CD14-positive monocyte (primary cell): ENCODE measurements at regions not wholly inside any gene's neighbourhood (a gene's known extent, or its start where the extent isn't known, plus 50 kb on each side); places are given as distances from the start of the nearest gene placed in this dataset.

Experiments used
- DNase-seq, 3 donors: peaks; one replicate each; pipeline ENCODE4 v3.0.0-alpha.2; 2011 to 2022
- H2AFZ ChIP-seq: 2 replicates; pipeline ENCODE4 v1.6.0; 2012; ENCODE audit warnings: mild to moderate bottlenecking, low read depth, low read length, inconsistent platforms; ENCODE audit not compliant: insufficient read depth, poor library complexity, severe bottlenecking
- H3K27ac ChIP-seq, 2 donors: 1 replicate in 1 of 2; 2 replicates in 1 of 2; pipeline ENCODE4 v1.5.1; 2012 to 2013; ENCODE audit warnings: low read length in 2 of 2, control low read depth in 1 of 2, inconsistent platforms in 1 of 2, low read depth in 1 of 2, mild to moderate bottlenecking in 1 of 2
- H3K27me3 ChIP-seq, 2 donors: one replicate each; pipeline versions ENCODE4 v1.6.0 to v1.6.1; 2011 to 2013; ENCODE audit warnings: low read length in 2 of 2; ENCODE audit not compliant: control insufficient read depth in 2 of 2, insufficient read depth in 2 of 2
- H3K36me3 ChIP-seq, 2 donors: replicated peaks in 1 of 2; 1 replicate in 1 of 2; 2 replicates in 1 of 2; pipeline versions ENCODE4 v1.5.1 to v1.6.1; 2012 to 2013; ENCODE audit warnings: low read length in 2 of 2, control low read depth in 1 of 2, inconsistent platforms in 1 of 2, mild to moderate bottlenecking in 1 of 2; ENCODE audit not compliant: insufficient read depth in 2 of 2, control insufficient read depth in 1 of 2
- H3K4me1 ChIP-seq, 2 donors: 1 replicate in 1 of 2; 2 replicates in 1 of 2; pipeline versions ENCODE4 v1.5.1 to v1.6.1; 2012 to 2013; ENCODE audit warnings: low read length in 2 of 2, control low read depth in 1 of 2, inconsistent platforms in 1 of 2, mild to moderate bottlenecking in 1 of 2, moderate library complexity in 1 of 2; ENCODE audit not compliant: insufficient read depth in 2 of 2, control insufficient read depth in 1 of 2
- H3K4me2 ChIP-seq: replicated peaks from 2 replicates; pipeline ENCODE3; 2012; ENCODE audit warnings: low read length, moderate library complexity, mild to moderate bottlenecking; ENCODE audit not compliant: poor library complexity, severe bottlenecking; ENCODE audit errors: extremely low read depth
- H3K4me3 ChIP-seq, 3 experiments: fragments of 200-600 bp in 1 of 3; sonication (generic) in 1 of 3; replicated peaks in 1 of 3; 1 replicate in 2 of 3; 2 replicates in 1 of 3; pipeline ENCODE4 v1.5.1; 2011 to 2013; ENCODE audit warnings: low read length in 3 of 3, mild to moderate bottlenecking in 3 of 3, control low read depth in 2 of 3, low read depth in 2 of 3, inconsistent platforms in 1 of 3, moderate library complexity in 1 of 3
- H3K79me2 ChIP-seq: 2 replicates; pipeline ENCODE4 v1.6.0; 2012; ENCODE audit warnings: mild to moderate bottlenecking, control low read depth, inconsistent platforms, low read length, moderate library complexity; ENCODE audit not compliant: insufficient read depth
- H3K9ac ChIP-seq: 2 replicates; pipeline ENCODE4 v1.6.0; 2017; ENCODE audit warnings: low read length, mild to moderate bottlenecking; ENCODE audit not compliant: insufficient read depth, poor library complexity, severe bottlenecking
- H3K9me3 ChIP-seq, 2 donors: replicated peaks in 1 of 2; 1 replicate in 1 of 2; 2 replicates in 1 of 2; pipeline versions ENCODE4 v1.5.1 to v1.6.1; 2012 to 2013; ENCODE audit warnings: low read length in 2 of 2, control low read depth in 1 of 2; ENCODE audit not compliant: control insufficient read depth in 1 of 2, insufficient read depth in 1 of 2
- H4K20me1 ChIP-seq: 2 replicates; pipeline ENCODE4 v1.6.0; 2012; ENCODE audit warnings: mild to moderate bottlenecking, low read length, control low read depth, moderate library complexity; ENCODE audit not compliant: insufficient read depth
- H3K27ac Mint-ChIP-seq, 7 donors: one replicate each; pipeline ENCODE4 v1.8.0; 2020; ENCODE audit warnings: mild to moderate bottlenecking in 7 of 7, mixed read lengths in 7 of 7, moderate library complexity in 6 of 7, inconsistent platforms in 2 of 7
- H3K27me3 Mint-ChIP-seq, 3 donors: one replicate each; pipeline ENCODE4 v1.8.0; 2021 to 2022; ENCODE audit warnings: low read depth in 3 of 3, mild to moderate bottlenecking in 3 of 3, mixed read lengths in 3 of 3, moderate library complexity in 3 of 3, inconsistent platforms in 1 of 3
- H3K36me3 Mint-ChIP-seq, 2 donors: one replicate each; pipeline ENCODE4 v1.8.0; 2020; ENCODE audit warnings: mixed read lengths in 2 of 2, inconsistent platforms in 1 of 2, mild to moderate bottlenecking in 1 of 2
- H3K4me1 Mint-ChIP-seq: one replicate; pipeline ENCODE4 v1.8.0; 2020; ENCODE audit warnings: mild to moderate bottlenecking, mixed read lengths
- H3K4me3 Mint-ChIP-seq, 2 donors: one replicate each; pipeline ENCODE4 v1.8.0; 2020; ENCODE audit warnings: mild to moderate bottlenecking in 2 of 2, mixed read lengths in 2 of 2, moderate library complexity in 1 of 2
- H3K9me3 Mint-ChIP-seq, 7 donors: one replicate each; pipeline ENCODE4 v1.8.0; 2020 to 2022; ENCODE audit warnings: mixed read lengths in 7 of 7, mild to moderate bottlenecking in 6 of 7, moderate library complexity in 6 of 7, inconsistent platforms in 2 of 7
- WGBS: methylation state at CpG from one replicate; pipeline ENCODE4 v1.1.5; 2013; ENCODE audit warnings: missing lambda C conversion rate; ENCODE audit not compliant: insufficient coverage; 5-methylcytosine and 5-hydroxymethylcytosine counted together
- intact Hi-C, 2 donors: fragments of 100-400 bp; cut with micrococcal nuclease; formaldehyde crosslinking; loops; one replicate each; pipeline versions ENCODE4 v1.15.0 to v1.15.1; 2023
- TF ChIP-seq, protein P1 (sequence below): fragments of 200-600 bp; IDR thresholded peaks from one replicate; pipeline ENCODE4 v1.8.0; 2022; ENCODE audit warnings: antibody characterized with exemption, mild to moderate bottlenecking

DNA sequence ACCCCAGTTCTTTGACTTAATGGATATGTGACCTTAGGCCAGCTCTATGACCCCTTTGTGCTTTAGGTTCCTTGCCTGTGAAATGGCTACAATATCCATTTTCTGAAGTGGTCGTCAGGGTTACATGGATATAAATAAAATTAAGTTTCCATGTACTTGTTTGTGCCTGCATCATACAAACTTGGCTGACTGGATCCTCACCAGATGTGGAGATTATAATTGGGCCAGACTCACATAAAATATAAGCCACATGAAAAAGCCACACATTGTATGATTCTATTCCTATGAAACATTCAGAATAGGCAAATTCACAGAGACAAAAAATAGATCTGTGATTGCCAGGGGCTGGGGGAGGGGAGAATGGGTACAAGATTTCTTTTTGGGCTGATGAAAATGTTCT lies 100.9 kb upstream of the USP47 start:
- H4K20me1 ChIP-seq: no peaks in the 10 kb centered on the region
- H3K36me3 ChIP-seq: no peaks in the 10 kb centered on the region
- H3K9me3 Mint-ChIP-seq: peaks cover 0 to 3% (median 0%) of the 10 kb centered on the region in 7 donors
- H3K9me3 ChIP-seq: no peaks in the 10 kb centered on the region
- H3K9ac ChIP-seq: no peak overlapping the region
- no peaks in the 10 kb centered on the region for H3K4me1 Mint-ChIP-seq
- TF ChIP-seq, protein P1, sequence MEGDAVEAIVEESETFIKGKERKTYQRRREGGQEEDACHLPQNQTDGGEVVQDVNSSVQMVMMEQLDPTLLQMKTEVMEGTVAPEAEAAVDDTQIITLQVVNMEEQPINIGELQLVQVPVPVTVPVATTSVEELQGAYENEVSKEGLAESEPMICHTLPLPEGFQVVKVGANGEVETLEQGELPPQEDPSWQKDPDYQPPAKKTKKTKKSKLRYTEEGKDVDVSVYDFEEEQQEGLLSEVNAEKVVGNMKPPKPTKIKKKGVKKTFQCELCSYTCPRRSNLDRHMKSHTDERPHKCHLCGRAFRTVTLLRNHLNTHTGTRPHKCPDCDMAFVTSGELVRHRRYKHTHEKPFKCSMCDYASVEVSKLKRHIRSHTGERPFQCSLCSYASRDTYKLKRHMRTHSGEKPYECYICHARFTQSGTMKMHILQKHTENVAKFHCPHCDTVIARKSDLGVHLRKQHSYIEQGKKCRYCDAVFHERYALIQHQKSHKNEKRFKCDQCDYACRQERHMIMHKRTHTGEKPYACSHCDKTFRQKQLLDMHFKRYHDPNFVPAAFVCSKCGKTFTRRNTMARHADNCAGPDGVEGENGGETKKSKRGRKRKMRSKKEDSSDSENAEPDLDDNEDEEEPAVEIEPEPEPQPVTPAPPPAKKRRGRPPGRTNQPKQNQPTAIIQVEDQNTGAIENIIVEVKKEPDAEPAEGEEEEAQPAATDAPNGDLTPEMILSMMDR: no peak
- H3K4me3 Mint-ChIP-seq: no peak overlapping the region
- no peak overlapping the region for H3K4me3 ChIP-seq
- intact Hi-C loops: no loop called here
- DNase-seq: no peak
- no CpG with 5 or more reads among the region's 1 CpG for WGBS
- peaks cover 1 to 10% (median 5%) of the 10 kb centered on the region in 3 donors for H3K27me3 Mint-ChIP-seq
- H3K27ac ChIP-seq: no peak overlapping the region
- H3K36me3 Mint-ChIP-seq: no peaks in the 10 kb centered on the region
- no peaks in the 10 kb centered on the region for H3K79me2 ChIP-seq
- no peak overlapping the region for H3K27ac Mint-ChIP-seq
- H2AFZ ChIP-seq: no peak overlapping the region
- H3K4me1 ChIP-seq: no peaks in the 10 kb centered on the region
- H3K27me3 ChIP-seq: no peaks in the 10 kb centered on the region
- H3K4me2 ChIP-seq: no peak overlapping the region

DNA sequence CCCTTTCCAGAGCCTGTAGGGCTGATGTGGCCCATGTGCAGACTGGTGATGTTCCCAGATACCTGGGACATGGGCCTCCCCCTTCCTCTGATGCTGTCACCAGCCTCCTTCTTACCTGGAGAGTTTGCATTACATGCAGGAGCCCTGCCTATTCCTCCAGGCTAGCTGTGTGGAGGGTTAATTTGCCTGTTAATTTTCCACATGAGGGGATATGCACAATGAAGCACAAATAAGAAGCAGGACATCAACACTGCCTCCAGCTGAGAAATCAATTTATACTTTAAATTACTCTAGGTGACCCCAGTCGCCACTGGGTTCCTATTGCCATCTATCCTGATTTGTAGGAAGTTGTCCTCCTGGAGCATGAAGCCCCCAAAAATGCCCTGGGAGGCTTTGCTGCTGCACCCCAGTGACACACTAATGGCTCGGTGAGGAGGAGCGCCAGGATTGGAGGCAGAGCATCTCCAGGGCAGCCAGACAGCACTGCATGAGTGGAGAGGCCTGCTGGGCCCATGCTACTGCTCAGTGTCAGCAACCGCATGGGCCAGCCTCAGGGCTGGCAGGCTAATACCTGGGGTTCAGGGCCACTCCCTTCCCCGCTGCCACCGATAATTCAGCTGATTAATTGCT lies 101.6 kb upstream of the USP47 start:
- Histone ChIP-seq H3K9ac (no peak overlapping the region), H3K36me3 (no peaks in the 10 kb centered on the region), H3K4me3 (no peak overlapping the region), H3K27me3 (no peaks in the 10 kb centered on the region), H4K20me1 (no peaks in the 10 kb centered on the region), H3K9me3 (no peaks in the 10 kb centered on the region), H2AFZ (no peak overlapping the region), H3K27ac (no peak overlapping the region), H3K79me2 (no peaks in the 10 kb centered on the region), H3K4me2 (no peak overlapping the region), H3K4me1 (no peaks in the 10 kb centered on the region)
- intact Hi-C loops: no loop called here
- H3K4me3 Mint-ChIP-seq: no peak overlapping the region
- H3K9me3 Mint-ChIP-seq: no peaks in the 10 kb centered on the region
- DNase-seq: no peak
- H3K4me1 Mint-ChIP-seq: no peaks in the 10 kb centered on the region
- peaks cover 0 to 6% (median 5%) of the 10 kb centered on the region in 3 donors for H3K27me3 Mint-ChIP-seq
- TF ChIP-seq, protein P1: no peak
- H3K27ac Mint-ChIP-seq: no peak overlapping the region
- WGBS: 94% methylated on average over 4 of the region's 6 CpGs
- H3K36me3 Mint-ChIP-seq: no peaks in the 10 kb centered on the region
